ENCODE measurements at regions not wholly inside any gene's neighbourhood (a gene's known extent, or its start where the extent isn't known, plus 50 kb on each side); places are given as distances from the start of the nearest gene placed in this dataset.

- H3K4me3 ChIP-seq (ENCODE audit: insufficient read depth in 1 of 2, low read depth in 1 of 2, low read length in 2 of 2): no peak overlapping the region
- no peaks in the 10 kb centered on the region for H3K27me3 ChIP-seq (ENCODE audit: control insufficient read depth in 1 of 2, insufficient read depth in 1 of 2, low read length in 2 of 2)
- H3K9ac ChIP-seq (ENCODE audit: low read length): no peak overlapping the region
- no peak overlapping the region for H3K14ac ChIP-seq (ENCODE audit: low read length in 2 of 2)
- no peak overlapping the region for H4K91ac ChIP-seq (ENCODE audit: low read length)
- H3K4me1 ChIP-seq (ENCODE audit: control insufficient read depth, insufficient read depth, low read depth, low read length): no peaks in the 10 kb centered on the region
- no peak overlapping the region for H3K27ac ChIP-seq (ENCODE audit: low read length, poor library complexity, severe bottlenecking)
- no peak overlapping the region for H3K18ac ChIP-seq (ENCODE audit: low read depth in 1 of 2, low read length in 2 of 2)
- no peak overlapping the region for H3K23ac ChIP-seq (ENCODE audit: low read length in 2 of 2)
- H3K4me2 ChIP-seq (ENCODE audit: low read length, poor library complexity, severe bottlenecking): no peak overlapping the region
- no peaks in the 10 kb centered on the region for H3K36me3 ChIP-seq (ENCODE audit: control insufficient read depth in 1 of 2, insufficient read depth in 2 of 2, low read depth in 1 of 2, low read length in 2 of 2)
- no peak overlapping the region for H2BK5ac ChIP-seq (ENCODE audit: low read depth, low read length, poor library complexity, severe bottlenecking)
- H2BK12ac ChIP-seq (ENCODE audit: low read length in 2 of 2): no peak overlapping the region
- H3K9me3 ChIP-seq (ENCODE audit: control insufficient read depth, low read length): no peaks in the 10 kb centered on the region
- no peak overlapping the region for H2BK15ac ChIP-seq (ENCODE audit: low read depth, poor library complexity, severe bottlenecking)
- no peak overlapping the region for H2AK5ac ChIP-seq (ENCODE audit: low read length, severe bottlenecking)
- H2AFZ ChIP-seq (ENCODE audit: low read depth, low read length): no peak overlapping the region
- no peak overlapping the region for H3K4ac ChIP-seq (ENCODE audit: low read depth in 1 of 2, low read length in 2 of 2)
- H2BK120ac ChIP-seq (ENCODE audit: low read depth, low read length): no peak overlapping the region
- 58% methylated on average over 3 of the region's 3 CpGs for WGBS
- H3K79me1 ChIP-seq (replicated peaks; ENCODE audit: low read length, poor library complexity, severe bottlenecking): no peaks in the 10 kb centered on the region
- no peak overlapping the region for H4K8ac ChIP-seq (ENCODE audit: low read length)
- DNase-seq: no peak
Observed at GRCh38 chr14:61221906-61222305, 59.2 kb downstream of the TMEM30B start.

GRCh38 chr14:61219673-61220072, 61.5 kb downstream of the TMEM30B start:
- Histone ChIP-seq H3K4ac (ENCODE audit: low read depth in 1 of 2, low read length in 2 of 2) (no peak overlapping the region), H3K27ac (ENCODE audit: low read length, poor library complexity, severe bottlenecking) (no peak overlapping the region), H4K91ac (ENCODE audit: low read length) (no peak overlapping the region), H3K14ac (ENCODE audit: low read length in 2 of 2) (no peak overlapping the region), H2BK15ac (ENCODE audit: low read depth, poor library complexity, severe bottlenecking) (no peak overlapping the region), H3K79me1 (replicated peaks; ENCODE audit: low read length, poor library complexity, severe bottlenecking) (no peaks in the 10 kb centered on the region), H2AFZ (ENCODE audit: low read depth, low read length) (no peak overlapping the region), H2BK12ac (ENCODE audit: low read length in 2 of 2) (no peak overlapping the region), H2AK5ac (ENCODE audit: low read length, severe bottlenecking) (no peak overlapping the region), H3K27me3 (ENCODE audit: control insufficient read depth in 1 of 2, insufficient read depth in 1 of 2, low read length in 2 of 2) (no peaks in the 10 kb centered on the region), H3K9ac (ENCODE audit: low read length) (no peak overlapping the region), H4K8ac (ENCODE audit: low read length) (no peak overlapping the region), H3K18ac (ENCODE audit: low read depth in 1 of 2, low read length in 2 of 2) (no peak overlapping the region), H2BK120ac (ENCODE audit: low read depth, low read length) (no peak overlapping the region), H2BK5ac (ENCODE audit: low read depth, low read length, poor library complexity, severe bottlenecking) (no peak overlapping the region), H3K23ac (ENCODE audit: low read length in 2 of 2) (no peak overlapping the region), H3K4me3 (ENCODE audit: insufficient read depth in 1 of 2, low read depth in 1 of 2, low read length in 2 of 2) (no peak overlapping the region), H3K9me3 (ENCODE audit: control insufficient read depth, low read length) (no peaks in the 10 kb centered on the region), H3K4me1 (ENCODE audit: control insufficient read depth, insufficient read depth, low read depth, low read length) (no peaks in the 10 kb centered on the region), H3K36me3 (ENCODE audit: control insufficient read depth in 1 of 2, insufficient read depth in 2 of 2, low read depth in 1 of 2, low read length in 2 of 2) (no peaks in the 10 kb centered on the region), H3K4me2 (ENCODE audit: low read length, poor library complexity, severe bottlenecking) (no peak overlapping the region)
- no peak for DNase-seq
- WGBS: 100% methylated on average over 2 of the region's 3 CpGs

- Histone ChIP-seq H2BK5ac (ENCODE audit: low read depth, low read length, poor library complexity, severe bottlenecking) (no peak overlapping the region), H2AK5ac (ENCODE audit: low read length, severe bottlenecking) (no peak overlapping the region), H2BK15ac (ENCODE audit: low read depth, poor library complexity, severe bottlenecking) (no peak overlapping the region), H3K27me3 (ENCODE audit: control insufficient read depth in 1 of 2, insufficient read depth in 1 of 2, low read length in 2 of 2) (no peaks in the 10 kb centered on the region), H3K14ac (ENCODE audit: low read length in 2 of 2) (no peak overlapping the region), H4K8ac (ENCODE audit: low read length) (no peak overlapping the region), H3K27ac (ENCODE audit: low read length, poor library complexity, severe bottlenecking) (no peak overlapping the region), H3K79me1 (replicated peaks; ENCODE audit: low read length, poor library complexity, severe bottlenecking) (no peaks in the 10 kb centered on the region), H3K9me3 (ENCODE audit: control insufficient read depth, low read length) (no peaks in the 10 kb centered on the region), H4K91ac (ENCODE audit: low read length) (no peak overlapping the region), H3K18ac (ENCODE audit: low read depth in 1 of 2, low read length in 2 of 2) (no peak overlapping the region), H3K4me3 (ENCODE audit: insufficient read depth in 1 of 2, low read depth in 1 of 2, low read length in 2 of 2) (no peak overlapping the region), H2BK120ac (ENCODE audit: low read depth, low read length) (no peak overlapping the region), H3K36me3 (ENCODE audit: control insufficient read depth in 1 of 2, insufficient read depth in 2 of 2, low read depth in 1 of 2, low read length in 2 of 2) (no peaks in the 10 kb centered on the region), H3K23ac (ENCODE audit: low read length in 2 of 2) (no peak overlapping the region), H3K4ac (ENCODE audit: low read depth in 1 of 2, low read length in 2 of 2) (no peak overlapping the region), H2AFZ (ENCODE audit: low read depth, low read length) (no peak overlapping the region), H2BK12ac (ENCODE audit: low read length in 2 of 2) (no peak overlapping the region), H3K9ac (ENCODE audit: low read length) (no peak overlapping the region), H3K4me2 (ENCODE audit: low read length, poor library complexity, severe bottlenecking) (no peak overlapping the region), H3K4me1 (ENCODE audit: control insufficient read depth, insufficient read depth, low read depth, low read length) (no peaks in the 10 kb centered on the region)
- DNase-seq: no peak
- WGBS: 65% methylated on average over 1 of the region's 1 CpG
Observed at GRCh38 chr14:61219256-61219655, 61.9 kb downstream of the TMEM30B start.

- H3K79me1 ChIP-seq (replicated peaks; ENCODE audit: low read length, poor library complexity, severe bottlenecking): no peaks in the 10 kb centered on the region
- H4K91ac ChIP-seq (ENCODE audit: low read length): no peak overlapping the region
- H3K9ac ChIP-seq (ENCODE audit: low read length): no peak overlapping the region
- H3K23ac ChIP-seq (ENCODE audit: low read length in 2 of 2): no peak overlapping the region
- H2AK5ac ChIP-seq (ENCODE audit: low read length, severe bottlenecking): no peak overlapping the region
- H2BK120ac ChIP-seq (ENCODE audit: low read depth, low read length): no peak overlapping the region
- no peaks in the 10 kb centered on the region for H3K36me3 ChIP-seq (ENCODE audit: control insufficient read depth in 1 of 2, insufficient read depth in 2 of 2, low read depth in 1 of 2, low read length in 2 of 2)
- H2BK5ac ChIP-seq (ENCODE audit: low read depth, low read length, poor library complexity, severe bottlenecking): no peak overlapping the region
- no peak overlapping the region for H2BK12ac ChIP-seq (ENCODE audit: low read length in 2 of 2)
- no peaks in the 10 kb centered on the region for H3K4me1 ChIP-seq (ENCODE audit: control insufficient read depth, insufficient read depth, low read depth, low read length)
- no peak overlapping the region for H3K18ac ChIP-seq (ENCODE audit: low read depth in 1 of 2, low read length in 2 of 2)
- H4K8ac ChIP-seq (ENCODE audit: low read length): no peak overlapping the region
- H3K14ac ChIP-seq (ENCODE audit: low read length in 2 of 2): no peak overlapping the region
- WGBS: 76% methylated on average over 6 of the region's 6 CpGs
- no peak for DNase-seq
- H3K9me3 ChIP-seq (ENCODE audit: control insufficient read depth, low read length): no peaks in the 10 kb centered on the region
- no peak overlapping the region for H3K27ac ChIP-seq (ENCODE audit: low read length, poor library complexity, severe bottlenecking)
- H3K4ac ChIP-seq (ENCODE audit: low read depth in 1 of 2, low read length in 2 of 2): no peak overlapping the region
- H3K27me3 ChIP-seq (ENCODE audit: control insufficient read depth in 1 of 2, insufficient read depth in 1 of 2, low read length in 2 of 2): no peaks in the 10 kb centered on the region
- H3K4me3 ChIP-seq (ENCODE audit: insufficient read depth in 1 of 2, low read depth in 1 of 2, low read length in 2 of 2): no peak overlapping the region
- no peak overlapping the region for H2BK15ac ChIP-seq (ENCODE audit: low read depth, poor library complexity, severe bottlenecking)
- H2AFZ ChIP-seq (ENCODE audit: low read depth, low read length): no peak overlapping the region
- no peak overlapping the region for H3K4me2 ChIP-seq (ENCODE audit: low read length, poor library complexity, severe bottlenecking)
Observed at GRCh38 chr14:61218767-61219166, 62.4 kb downstream of the TMEM30B start.
